Hepatocyte (in vitro differentiated cells): ENCODE measurements at regions not wholly inside any gene's neighbourhood (a gene's known extent, or its start where the extent isn't known, plus 50 kb on each side); places are given as distances from the start of the nearest gene placed in this dataset.
"Not testable (repeated sequence)": the region's sequence is repeated elsewhere in the genome, so short reads cannot be mapped to it uniquely, and the experiment has no call there.

Experiments
- CTCF ChIP-seq: fragments of 200-600 bp; sonication (generic); IDR thresholded peaks from 2 replicates; pipeline ENCODE4 v1.5.1; 2016; ENCODE audit warnings: antibody characterized with exemption, mild to moderate bottlenecking; ENCODE audit not compliant: poor library complexity
- EZH2 ChIP-seq: fragments of 200-600 bp; sonication (generic); IDR thresholded peaks from 2 replicates; pipeline ENCODE4 v1.6.1; 2016; ENCODE audit warnings: antibody characterized with exemption, mild to moderate bottlenecking, borderline replicate concordance

DNA sequence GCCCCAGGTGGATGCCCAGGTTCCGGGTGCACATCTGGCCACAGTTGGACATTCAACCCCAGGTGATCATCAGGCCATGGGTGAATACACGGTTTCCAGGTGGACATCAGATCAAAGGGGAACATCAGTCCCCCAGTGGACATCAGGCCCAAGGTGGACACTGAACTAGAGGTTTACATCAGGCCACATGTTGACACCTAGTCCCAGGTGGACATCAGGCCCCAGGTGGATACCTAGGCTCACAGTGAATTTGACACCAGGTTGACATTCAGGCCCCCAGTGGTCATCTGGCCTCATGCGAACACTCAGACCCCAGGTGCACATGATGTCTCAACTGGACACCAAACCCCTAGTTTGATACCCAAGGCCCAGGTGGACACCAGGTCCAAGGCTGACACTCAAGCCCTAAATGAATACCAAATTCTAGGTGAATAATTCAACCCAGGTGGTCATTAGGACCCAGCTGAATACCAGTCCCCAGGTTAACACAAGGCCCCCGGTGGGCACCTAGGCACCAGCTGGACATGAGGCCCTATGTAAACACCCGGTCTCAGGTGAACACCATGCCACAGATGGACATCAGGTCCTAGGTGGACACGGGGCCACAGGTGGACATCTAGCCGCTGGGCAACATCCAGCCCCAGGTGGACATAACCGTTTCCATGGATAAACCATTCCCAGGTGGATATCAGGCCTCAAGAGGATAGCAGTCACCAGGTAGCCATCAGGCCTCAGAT lies 200.4 kb downstream of the POTEM start:
- not testable (repeated sequence) for TF ChIP-seq CTCF, EZH2
